ENCODE measurements at regions not wholly inside any gene's neighbourhood (a gene's known extent, or its start where the extent isn't known, plus 50 kb on each side); places are given as distances from the start of the nearest gene placed in this dataset.

- DNase-seq = no peak
These were observed 315.5 kb upstream of the BOD1L1 start for GRCh38 chr4:13942977-13943376.

- no peak for DNase-seq
These were observed 316.6 kb upstream of the BOD1L1 start for GRCh38 chr4:13944095-13944511.

GRCh38 chr4:13947921-13948320 is 320.4 kb upstream of the BOD1L1 start:
- DNase-seq = no peak

- no peak for DNase-seq
These were observed 323.0 kb upstream of the BOD1L1 start for GRCh38 chr4:13950491-13950890.

GRCh38 chr4:13953083-13953482 is 325.6 kb upstream of the BOD1L1 start:
- DNase-seq = no peak

- DNase-seq = no peak
These were observed 328.0 kb upstream of the BOD1L1 start for GRCh38 chr4:13955551-13955950.

- no peak for DNase-seq
These were observed 329.4 kb upstream of the BOD1L1 start for GRCh38 chr4:13956947-13957346.

GRCh38 chr4:13957871-13958270 is 330.3 kb upstream of the BOD1L1 start:
- no peak for DNase-seq

- DNase-seq = no peak
These were observed 336.1 kb upstream of the BOD1L1 start for GRCh38 chr4:13963601-13964000.

- no peak for DNase-seq
These were observed 339.0 kb upstream of the BOD1L1 start for GRCh38 chr4:13966231-13967195.

- DNase-seq = no peak
These were observed 341.2 kb upstream of the BOD1L1 start for GRCh38 chr4:13968723-13969122.

GRCh38 chr4:13970349-13970748 is 342.8 kb upstream of the BOD1L1 start:
- no peak for DNase-seq

GRCh38 chr4:13977746-13978145 is 350.2 kb upstream of the BOD1L1 start:
- DNase-seq = no peak

GRCh38 chr4:13980317-13981310 is 353.1 kb upstream of the BOD1L1 start:
- DNase-seq = no peak

GRCh38 chr4:13981499-13981898 is 354.0 kb upstream of the BOD1L1 start:
- DNase-seq = no peak

GRCh38 chr4:13982010-13982409 is 354.5 kb upstream of the BOD1L1 start:
- DNase-seq = no peak

GRCh38 chr4:13983189-13983790 is 355.8 kb upstream of the BOD1L1 start:
- DNase-seq = no peak

GRCh38 chr4:13984991-13985800 is 357.7 kb upstream of the BOD1L1 start:
- DNase-seq = no peak

- DNase-seq = no peak
These were observed 358.3 kb upstream of the BOD1L1 start for GRCh38 chr4:13985837-13986236.

GRCh38 chr4:13986548-13986947 is 359.0 kb upstream of the BOD1L1 start:
- no peak for DNase-seq

- DNase-seq = no peak
These were observed 361.1 kb upstream of the BOD1L1 start for GRCh38 chr4:13988353-13989305.

Data from inflammatory macrophage treated with lipopolysaccharide for 1 hour (primary cell).